HG03066 (cell line): ENCODE measurements at regions not wholly inside any gene's neighbourhood (a gene's known extent, or its start where the extent isn't known, plus 50 kb on each side); places are given as distances from the start of the nearest gene placed in this dataset.

Experiments
- ATAC-seq: cut with Tn5 transposase; IDR thresholded peaks from one replicate; pipeline ENCODE4 v1.9.1; 2021; ENCODE audit warnings: low read depth; ENCODE audit not compliant: unreplicated experiment

DNA sequence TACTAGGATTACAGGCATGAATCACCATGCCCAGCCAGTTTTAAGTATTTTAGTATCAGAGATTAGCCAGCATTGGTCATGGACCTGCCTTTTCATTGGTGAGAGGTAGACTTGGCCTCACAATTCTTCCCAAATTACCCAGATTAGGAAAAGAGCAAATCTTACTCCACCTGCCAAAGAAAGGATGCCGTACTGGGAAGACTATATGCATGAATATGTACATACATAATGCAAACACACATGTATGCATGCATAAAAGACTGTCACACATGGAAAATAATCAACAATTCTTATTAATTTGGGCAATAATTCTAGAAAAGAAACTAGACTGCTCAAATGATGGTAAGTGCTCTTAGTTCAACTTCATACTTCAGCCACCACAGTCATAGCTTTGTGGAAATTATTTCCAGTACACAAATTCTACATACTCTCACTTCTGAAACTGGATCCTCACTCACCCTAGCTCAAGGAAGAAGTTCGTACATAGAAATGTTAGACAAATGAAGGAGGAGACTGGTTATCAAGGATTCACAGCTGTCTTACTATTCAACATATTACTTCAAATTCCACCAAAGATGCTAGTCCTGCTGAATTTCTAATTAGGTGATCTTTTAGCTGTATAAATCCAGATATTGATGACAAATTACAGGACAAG, 73.7 kb downstream of the MINAR2 start:
- ATAC-seq, result no peak

DNA sequence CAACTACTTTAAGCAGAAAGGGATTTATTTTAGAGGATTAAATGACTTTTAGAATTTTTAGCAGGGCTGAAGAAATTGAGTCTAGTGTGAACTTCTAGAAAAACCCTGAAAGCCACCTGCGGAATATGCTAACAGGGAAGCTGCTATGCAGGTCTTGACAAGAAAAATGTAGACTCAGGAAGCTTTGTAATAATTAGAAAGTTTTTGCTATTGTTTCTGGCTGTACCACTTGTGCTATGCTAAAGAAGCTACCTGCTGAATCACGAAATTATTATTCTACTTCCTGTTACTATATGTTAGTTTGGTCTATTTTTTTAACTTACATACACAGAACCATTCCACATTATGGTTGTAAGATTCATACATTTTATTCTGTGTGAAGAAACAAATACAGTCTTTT, 74.0 kb upstream of the CHSY3 start:
- no peak for ATAC-seq

GRCh38 chr5:129836321-129836720, 67.9 kb upstream of the CHSY3 start:
- no peak for ATAC-seq

DNA sequence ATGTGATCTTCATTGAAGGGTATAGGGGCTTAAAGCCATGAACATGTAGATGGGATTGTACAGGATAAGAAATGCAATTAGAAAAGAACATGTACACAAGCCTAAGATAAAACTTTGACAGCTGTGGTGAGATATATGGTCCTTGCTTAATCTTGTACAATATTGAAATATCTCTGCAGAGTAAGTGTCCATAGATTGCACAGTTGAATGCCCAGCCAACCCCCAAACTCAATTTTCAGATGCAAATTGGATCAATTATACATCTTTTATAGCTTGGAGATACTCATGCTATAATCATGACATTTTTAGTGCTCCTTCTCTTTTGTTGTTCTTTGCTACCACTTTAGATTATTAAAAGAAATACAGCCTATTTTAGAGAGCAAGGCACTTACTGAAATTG, 59.5 kb upstream of the CHSY3 start:
- no peak for ATAC-seq

DNA sequence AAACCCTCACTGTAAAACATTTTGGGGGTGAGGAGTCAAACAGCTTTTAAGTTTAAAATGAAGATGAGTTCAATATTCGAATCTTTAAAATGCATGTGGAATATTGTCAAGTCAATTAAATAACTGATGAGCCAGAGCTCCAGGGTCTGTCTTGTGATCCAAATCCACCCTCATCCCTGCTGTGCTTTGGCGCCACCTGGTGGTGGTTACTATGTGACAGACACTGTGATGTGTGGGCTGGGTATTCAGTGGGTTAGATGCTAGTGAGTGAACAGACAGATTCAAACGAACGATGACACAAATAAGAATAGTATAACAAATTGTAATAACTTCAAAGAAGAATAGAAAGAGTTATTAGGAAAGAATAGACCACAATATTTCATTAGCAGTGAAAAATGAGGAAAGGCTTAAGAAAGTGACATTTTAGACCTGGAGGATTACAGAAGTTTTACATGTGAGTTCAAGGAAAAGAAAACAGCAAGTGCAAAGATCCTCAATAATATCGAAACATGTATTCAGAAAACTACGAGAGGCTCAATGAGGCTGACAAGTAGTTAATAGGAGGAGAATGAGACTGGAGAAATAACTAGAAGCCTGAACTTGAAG, 51.4 kb upstream of the CHSY3 start:
- ATAC-seq, result peak; percentile 97

- no peak for ATAC-seq
Measured at GRCh38 chr5:129853588-129853987, 50.7 kb upstream of the CHSY3 start.
